HG03139 (cell line): ENCODE measurements at regions not wholly inside any gene's neighbourhood (a gene's known extent, or its start where the extent isn't known, plus 50 kb on each side); places are given as distances from the start of the nearest gene placed in this dataset.

ENCODE experiments used
- ATAC-seq: cut with Tn5 transposase; IDR thresholded peaks from one replicate; pipeline ENCODE4 v1.9.1; 2021; ENCODE audit not compliant: unreplicated experiment

DNA sequence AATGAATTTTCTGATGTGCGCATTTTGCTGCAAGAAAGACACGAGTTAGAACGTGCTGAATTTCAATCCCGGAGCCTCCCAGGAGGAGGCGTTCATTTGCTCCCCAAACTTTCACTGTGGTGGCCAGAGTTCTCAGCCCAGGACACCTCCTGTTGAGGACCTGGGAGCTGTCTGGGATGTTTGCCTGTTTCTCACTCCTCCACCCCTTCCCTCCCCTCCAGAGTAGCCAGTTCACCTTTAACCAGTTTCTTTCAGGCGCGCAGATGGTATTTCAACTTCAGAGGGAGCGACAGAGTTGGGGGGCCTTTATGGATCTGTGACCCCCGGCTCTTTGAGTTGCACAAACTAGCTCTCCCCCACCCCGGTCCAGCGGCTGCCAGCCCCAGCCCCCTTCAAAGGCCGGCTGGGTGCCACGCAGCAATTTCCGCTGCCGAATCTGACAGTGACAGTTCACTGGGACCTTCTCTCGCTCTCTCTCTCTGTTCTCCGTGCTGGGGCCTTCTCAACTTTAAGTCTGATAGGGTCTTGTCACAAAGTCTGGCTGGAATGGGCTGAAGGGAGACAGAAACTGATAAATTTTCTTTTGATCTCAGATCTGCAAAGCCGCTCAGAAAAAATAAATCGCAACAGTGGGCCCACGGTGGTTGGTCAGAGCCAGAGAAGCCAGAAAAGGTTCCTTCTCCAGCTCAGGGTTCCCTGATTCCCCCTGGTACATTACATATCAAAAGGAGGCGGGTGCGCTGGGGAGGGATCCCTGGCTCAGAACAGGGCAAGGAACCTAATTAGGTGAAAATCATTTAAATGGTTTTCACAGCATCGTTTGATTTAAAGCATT is 100.0 kb upstream of the STX18 start:
- no peak for ATAC-seq

DNA sequence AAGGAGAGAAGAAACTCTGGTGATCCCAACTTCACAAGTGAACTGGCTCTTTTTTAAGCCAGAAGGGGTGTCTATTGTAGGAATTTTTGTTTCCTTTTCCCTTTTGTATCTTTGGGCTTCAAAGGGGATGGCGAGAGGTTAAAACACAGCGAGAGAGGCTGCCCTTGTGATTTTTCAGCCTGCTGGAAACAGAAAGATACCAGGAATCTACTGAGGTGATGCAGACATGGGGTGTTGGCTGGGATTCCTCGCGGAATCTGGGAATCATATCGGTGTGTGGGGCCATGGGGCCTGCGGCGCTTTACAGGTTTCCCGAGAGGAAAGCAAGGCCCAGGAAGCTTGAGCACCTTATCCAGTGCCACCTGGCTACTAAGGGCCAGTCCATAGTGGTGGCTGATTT is 99.4 kb upstream of the STX18 start:
- ATAC-seq, result no peak

DNA sequence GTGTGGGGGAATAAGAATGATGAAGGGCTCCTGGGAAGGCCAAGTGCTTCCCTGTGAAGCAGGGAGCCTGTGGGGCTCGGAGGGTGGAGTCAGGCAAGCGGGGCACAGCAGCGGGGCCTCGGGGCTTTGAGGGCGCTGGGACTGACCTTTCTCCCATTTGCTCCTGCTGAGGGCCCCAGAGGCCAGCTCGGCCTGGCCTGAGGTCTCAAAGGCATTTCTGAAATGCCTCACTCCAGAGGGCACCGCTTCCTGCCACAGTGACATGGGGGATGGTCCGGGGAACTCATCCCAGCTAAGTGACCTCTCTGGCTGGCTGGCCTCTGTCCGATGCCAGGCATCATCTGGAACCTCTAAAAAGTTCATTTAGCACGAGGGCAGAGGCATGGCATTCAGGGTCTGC is 98.8 kb upstream of the STX18 start:
- ATAC-seq, result no peak

DNA sequence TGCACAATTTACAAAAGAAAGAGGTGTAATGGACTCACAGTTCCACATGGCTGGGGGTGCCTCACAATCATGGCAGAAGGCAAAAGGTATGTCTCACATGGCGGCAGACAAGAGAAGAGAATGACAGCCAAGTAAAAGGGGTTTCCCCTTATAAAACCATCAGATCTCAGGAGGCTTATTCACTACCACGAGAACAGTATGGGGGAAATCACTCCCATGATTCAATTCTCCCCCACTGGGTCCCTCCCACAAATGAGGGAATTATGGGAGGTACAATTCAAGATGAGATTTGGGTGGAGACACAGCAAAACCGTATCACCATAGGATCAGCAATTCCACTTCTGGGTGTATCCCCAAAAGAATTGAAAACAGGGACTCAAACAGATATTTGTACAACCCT is 97.5 kb upstream of the STX18 start:
- no peak for ATAC-seq

DNA sequence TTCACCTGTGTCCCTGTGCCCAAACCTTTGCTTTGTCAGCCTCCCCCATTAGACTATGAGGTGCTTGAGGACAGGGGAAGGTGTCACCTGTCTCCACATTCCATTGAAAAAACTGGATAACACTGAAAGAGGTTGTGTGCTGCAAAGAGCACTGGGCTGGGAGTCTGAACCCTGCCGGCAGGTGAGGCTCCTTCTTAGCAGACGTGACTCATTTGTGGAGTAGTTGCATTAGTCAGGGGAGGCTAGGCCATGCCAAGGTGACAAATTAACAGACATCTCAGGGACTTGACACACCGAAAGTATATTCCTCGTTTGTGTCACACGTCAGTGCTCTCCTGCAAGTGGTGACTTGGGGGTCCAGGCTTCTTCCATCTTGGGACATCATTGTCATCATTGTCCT is 95.9 kb upstream of the STX18 start:
- ATAC-seq, result peak; percentile 85

DNA sequence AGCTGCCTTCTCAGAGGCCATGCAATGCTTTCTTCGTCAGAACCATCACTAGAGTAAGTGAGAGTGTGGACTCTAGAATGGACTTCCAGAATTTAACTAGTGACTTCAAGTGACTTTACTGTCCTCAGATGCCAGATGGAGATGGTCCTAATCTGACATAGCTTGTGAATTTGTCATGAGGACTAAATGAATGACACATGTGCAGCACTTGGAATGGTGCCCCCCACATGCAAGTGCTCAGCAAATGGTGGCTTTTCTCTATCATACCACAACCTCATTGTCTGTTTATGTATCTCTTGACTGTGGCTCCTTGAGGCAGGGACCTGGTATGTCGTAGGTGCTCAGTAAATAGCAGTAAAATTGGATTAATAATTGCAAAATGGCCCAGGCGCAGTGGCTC is 91.6 kb upstream of the STX18 start:
- ATAC-seq, result no peak

DNA sequence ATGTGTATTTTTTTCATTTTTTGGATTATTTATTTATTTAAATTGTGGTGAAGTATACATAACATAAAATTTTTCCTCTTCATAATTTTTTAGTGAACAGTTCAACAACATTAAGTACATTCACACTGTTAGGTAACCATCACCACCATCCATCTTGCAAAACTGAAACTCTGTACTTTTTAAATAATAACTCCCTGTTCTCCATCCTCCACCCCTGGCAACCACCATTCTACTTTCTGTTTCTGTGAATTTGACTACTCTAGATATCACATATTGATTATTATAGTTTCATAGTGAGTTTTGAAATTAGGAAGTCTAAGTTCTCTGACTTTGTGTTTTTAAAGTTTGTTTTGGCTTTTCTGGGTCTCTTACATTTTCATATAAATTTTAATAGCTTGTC is 89.3 kb upstream of the STX18 start:
- ATAC-seq, result peak; percentile 87

DNA sequence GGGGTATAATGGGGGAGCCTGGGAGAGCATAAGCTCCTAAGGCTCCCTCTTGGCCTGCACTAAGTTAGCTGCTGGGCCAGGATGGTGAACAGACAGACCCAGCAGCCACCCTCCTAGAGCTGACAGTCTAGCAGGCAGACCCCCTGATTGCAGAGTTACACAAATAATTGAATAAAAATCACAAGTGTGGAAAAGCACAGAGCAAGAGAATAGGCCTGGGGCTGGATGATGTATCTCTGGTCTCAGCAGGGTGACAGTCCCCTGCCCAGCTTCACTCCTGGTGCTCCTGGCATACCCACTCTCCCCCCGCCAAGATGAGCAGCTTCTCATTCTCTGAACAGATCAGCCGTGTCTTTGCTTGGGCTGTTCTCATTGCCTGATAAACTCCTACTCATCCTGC is 86.1 kb upstream of the STX18 start:
- ATAC-seq, result no peak

DNA sequence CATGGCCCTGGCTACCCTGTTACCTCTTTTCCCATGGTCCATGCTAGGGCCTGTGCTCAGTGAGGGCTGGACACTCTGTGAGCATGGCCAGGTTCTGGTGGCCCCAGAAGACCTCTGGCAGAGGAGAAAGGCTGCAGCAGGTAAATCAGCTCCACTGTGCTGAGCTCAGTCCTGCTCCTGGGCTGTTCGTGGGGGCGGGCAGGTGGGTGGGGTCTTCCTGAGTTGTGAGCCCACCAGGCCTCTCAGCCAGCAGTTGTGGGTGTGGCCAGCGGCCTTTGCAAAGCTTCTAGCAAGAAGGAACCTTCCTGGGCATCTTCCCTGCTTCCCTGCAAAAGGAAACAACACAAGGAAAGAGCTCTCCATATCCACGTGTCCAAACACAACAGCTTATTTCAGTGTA is 85.3 kb upstream of the STX18 start:
- no peak for ATAC-seq

DNA sequence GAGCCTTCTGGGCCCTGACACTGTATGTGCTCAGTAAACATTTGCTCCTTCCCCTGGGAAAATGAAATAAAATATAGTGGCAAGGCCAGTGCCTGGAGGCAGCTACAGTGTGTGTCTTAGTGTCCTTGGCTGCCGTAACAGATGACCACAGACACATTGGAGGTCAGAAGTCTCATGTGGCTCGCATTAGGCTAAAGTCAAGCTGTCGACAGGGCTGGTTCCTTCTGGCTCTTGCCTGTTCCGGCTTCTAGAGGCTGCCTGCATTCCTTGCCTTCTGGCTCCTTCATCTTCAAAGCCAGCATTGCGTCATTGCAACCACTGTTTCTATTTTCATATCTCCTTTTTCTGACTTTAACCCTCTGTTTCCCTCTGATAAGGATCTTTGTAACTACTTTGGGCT is 83.6 kb upstream of the STX18 start:
- no peak for ATAC-seq

DNA sequence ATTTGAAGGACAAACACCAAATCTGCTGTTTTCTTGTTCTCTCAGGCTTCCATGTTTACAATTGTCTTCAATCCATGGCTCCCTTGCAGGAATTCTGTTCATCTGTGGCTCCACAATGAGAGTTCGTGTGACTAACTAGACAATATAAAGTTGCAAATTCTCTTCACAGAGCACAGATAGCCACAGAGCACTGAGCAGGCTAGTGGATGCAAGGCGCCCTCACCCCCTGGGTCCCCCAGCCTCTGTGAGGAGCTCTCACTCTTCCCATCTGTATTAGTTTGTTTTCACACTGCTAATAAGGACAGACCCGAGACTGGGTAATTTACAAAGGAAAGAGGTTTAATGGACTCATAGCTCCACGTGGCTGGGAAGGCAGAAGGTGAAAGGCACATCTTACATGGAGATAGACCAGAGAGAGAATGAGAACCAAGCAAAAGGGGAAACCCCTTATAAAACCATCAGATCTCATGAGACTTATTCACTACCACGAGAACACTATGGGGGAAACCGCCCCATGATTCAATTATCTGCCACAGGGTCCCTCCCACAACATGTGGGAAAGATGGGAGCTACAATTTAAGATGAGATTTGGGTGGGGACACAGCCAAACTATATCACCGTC is 82.5 kb upstream of the STX18 start:
- no peak for ATAC-seq

DNA sequence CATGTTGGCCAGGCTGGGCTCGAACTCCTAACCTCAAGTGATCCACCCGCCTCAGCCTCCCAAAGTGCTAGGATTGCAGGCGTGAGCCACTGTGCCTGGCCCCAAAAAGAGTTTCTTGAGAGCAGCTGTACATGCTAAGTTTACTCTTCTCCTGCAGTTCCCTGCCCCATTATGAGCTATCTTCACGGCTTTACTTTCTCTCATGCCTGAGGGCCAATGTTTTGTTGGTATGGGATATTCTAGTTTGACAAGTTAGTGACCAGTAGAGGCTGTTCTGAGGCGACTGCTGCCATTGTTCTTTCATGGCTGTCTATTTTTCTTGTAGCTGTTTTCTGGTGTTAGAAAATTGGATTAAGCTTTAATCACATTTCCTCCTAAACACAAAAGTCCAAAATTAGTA is 78.0 kb upstream of the STX18 start:
- no peak for ATAC-seq

DNA sequence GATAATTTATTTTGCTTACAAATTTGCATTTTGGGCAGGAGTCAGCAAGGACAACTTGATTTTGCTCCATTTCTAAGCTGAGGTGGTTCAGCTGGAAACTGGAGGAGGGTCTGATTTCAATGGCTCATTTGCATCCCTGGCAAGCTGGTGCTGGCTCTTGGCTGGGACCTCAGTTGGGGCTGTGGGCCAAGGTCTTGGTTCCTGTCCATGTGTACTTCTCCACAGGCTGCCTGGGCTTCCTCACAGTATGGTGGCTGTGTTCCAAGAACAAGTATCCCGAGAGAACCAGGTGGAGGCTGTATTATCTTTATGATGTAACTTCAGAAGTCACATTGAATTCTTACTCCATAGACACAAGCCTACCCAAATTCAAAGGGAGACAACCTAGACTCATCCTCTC is 77.0 kb upstream of the STX18 start:
- no peak for ATAC-seq

DNA sequence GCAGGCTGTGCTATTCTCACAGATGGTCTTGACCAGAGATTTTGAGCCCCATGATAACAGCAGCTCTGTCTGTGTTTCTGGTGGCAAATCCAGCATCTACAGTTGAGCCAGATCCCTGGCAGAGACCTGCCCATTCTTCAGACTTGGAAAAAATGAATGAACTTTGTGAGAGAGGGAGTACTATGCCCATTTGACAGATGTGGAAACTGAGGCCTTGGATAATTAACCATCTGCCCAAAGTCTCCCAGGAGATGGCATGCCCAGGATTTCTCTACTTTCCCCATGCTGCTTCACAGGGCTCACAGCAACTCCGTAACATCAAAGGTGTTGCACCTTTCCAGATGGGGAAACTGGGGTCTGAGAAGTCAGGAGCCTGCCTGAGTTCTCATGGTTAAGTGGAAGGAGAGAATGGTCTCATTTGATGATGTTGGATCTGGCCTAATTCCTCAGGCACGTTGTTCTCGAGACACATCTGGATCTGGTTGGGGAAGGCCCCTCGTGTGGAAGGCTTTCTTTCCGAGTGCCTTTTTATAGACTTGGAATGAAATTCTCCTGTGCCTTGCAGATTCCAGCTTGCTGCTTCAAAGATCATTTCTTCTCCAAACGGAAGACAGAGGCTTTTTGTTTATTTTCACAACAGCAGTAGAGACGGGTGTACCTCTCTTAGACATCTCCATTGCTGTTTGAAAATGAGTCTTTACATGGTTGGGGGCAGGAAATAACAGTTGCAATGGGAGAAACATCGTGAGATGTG is 73.3 kb upstream of the STX18 start:
- ATAC-seq, result no peak

DNA sequence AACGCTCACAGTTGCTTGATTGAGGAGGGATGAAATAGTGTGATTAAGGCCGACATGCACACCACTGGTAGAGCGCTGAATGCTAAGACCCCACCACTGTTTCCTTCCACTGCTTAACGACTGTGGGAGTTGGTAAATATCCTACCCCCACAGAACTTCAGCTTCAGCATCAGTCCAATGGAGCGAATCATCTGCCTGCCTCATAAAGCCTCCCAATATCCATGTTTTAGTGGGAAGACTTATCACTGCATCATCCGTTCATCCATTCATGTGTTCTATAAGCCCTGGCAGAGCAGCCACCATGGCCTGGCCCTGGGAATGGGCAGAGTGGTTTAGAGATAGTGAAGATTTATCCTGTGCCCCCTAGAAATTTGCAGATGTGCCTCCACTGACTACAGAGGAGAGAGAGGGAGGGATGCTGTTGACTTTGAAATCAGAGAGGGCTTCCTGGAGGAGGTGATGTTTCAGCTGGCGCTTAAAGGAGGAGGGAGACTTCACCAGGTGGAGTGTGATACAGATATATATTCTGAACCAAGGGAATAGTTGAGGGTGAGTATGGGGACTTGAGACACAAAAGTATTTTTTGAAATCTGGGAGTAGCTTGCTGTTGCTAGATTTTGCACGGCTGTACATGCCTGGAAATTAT is 71.9 kb upstream of the STX18 start:
- ATAC-seq, result no peak

DNA sequence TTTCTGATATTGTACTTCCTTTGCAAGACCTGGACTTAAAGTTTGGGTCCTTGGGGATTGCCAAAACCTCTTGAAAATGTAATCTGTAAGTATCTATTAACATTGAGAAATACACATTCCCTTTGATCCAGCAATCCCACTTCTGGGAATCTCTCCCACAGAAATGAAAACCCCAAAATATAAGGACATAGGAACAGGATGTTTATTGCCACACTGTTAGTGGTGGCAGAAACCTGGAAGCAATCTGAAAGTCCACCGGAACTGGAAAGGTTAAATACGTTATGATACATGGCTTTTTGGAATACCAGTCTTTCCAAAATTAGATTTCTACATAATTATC is 71.2 kb upstream of the STX18 start:
- no peak for ATAC-seq

DNA sequence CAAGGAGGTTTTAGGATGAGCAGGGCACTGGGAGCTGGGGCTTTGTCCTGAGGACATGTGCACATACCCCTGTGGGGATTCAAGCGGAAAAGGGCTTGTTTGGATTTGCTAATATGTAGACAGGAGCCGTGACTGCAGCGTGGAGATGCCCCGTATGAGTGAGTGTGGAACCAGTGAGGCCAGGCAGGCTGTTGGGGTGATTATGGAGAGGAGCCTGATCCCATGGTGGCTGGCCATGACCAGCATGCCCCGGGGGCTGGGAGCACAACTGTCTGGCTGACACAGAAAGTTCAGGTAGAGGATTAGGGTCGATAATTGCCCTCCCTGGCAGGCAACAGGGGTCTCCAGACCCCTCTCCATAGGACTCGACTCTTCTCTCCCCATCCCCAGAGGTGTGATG is 68.8 kb upstream of the STX18 start:
- no peak for ATAC-seq

DNA sequence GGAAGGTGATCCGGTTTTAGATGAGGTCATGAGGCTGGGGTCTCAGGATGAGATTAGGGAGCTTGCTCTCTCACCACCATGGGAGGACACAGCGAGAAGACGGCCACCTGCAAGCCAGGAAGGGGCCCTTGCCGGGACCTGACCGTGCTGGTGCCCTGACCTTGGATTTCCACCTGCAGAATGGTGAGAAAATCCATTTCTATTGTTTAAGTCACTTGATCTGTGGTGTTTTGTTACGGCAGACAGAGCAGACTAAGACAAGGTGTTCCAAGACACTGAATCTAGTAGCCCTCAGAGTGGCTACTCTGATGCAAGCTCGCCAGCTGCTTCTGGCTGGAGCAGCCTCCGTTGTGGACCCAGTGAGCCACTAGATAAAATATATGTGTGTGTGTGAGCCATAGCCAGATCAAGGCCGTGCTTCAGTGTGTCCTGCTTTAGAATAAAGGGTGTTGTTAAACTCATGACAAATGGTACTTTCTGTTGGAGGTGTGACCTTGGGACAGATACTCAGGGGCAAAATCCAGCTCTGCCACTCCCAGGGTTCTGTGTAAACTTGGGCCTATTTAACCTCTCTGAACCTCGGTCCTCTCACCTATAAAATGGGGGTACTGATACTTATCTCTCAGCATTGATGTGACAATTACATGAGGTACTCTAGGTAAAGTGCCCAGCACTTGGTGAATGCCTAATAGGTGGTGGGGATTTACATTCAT is 67.9 kb upstream of the STX18 start:
- ATAC-seq, result no peak

DNA sequence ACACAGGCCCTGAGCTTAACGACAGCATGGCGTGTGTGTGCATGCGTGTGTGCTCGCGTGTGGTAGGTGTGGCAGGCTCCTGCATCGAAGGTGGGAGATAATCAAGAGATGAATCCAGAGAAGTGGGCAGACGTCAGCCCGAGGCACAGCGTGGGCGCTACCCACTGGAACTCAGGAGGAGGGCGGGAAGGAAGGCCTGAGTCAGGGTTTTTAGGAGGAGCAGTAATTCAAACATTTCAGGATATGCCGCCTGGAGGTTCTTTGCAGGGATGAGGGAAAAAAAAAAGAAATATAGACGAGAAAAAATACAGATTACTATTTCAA is 66.3 kb upstream of the STX18 start:
- ATAC-seq, result no peak

DNA sequence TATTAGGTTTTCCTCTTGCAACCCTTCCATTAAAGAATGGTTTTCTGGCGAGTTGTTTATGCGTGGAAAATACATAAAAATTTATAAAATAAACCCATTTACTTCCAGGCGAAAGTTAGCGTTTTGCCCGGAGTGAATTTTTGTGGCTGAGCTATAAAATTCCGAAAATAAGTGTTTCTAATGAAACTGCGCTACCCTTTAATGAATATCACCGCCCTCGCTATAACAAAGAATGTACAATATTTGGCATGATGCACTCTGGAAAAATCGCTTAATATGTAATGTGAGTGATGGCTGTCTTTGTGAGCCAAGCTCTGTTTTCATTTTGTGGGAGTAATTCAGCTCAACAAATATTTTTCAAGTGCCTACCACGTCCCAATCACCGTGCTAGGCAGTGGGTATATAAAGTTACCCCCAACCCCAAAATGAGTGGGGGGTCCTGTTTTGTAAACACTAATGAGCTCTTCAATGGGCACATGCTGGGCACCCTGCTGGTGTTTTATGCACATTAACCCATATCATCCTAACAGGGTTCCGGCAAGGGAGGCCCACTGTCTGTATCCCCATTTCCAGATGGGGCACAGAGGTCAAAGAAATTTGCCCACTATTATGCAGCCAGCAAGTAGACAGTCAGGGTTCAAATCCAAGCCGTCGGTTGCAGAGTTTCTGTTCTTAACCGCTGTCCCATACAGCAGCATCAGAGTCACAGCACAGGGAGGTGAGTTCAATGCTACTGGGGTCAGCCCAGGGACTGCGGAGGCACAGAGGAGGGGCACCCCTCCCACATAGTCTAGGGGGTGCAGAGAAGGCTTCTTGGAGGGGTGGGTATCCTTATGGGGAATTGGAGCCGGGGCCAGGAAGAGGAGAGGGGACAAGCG is 65.7 kb upstream of the STX18 start:
- ATAC-seq, result no peak
